ENCODE measurements at regions not wholly inside any gene's neighbourhood (a gene's known extent, or its start where the extent isn't known, plus 50 kb on each side); places are given as distances from the start of the nearest gene placed in this dataset.

DNA sequence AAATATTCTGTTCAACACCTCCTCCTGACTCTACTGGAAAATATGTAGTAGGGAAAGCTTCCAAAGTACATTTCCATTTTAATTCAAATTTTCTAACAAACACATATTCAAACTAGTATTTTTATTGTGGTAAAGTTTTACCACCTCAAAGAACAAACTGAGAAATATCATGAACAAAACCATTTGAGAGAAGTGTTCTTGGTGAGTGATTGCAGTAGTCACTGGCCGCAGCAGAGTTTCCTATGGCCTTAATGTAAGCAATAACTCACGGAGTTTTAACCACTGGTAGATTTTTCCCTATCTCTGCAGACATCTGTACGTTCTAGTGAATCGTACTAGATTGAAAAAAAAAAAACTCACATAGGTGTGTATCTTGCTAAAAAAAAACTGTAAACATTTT is 487.0 kb upstream of the FZD8 start:
- Histone ChIP-seq H3K27ac (no peak overlapping the region), H4K20me1 (no peaks in the 10 kb centered on the region), H3K36me3 (no peaks in the 10 kb centered on the region), H3K4me1 (no peaks in the 10 kb centered on the region), H3K27me3 (no peaks in the 10 kb centered on the region), H3K4me2 (no peak overlapping the region), H3K9ac (no peak overlapping the region), H3K4me3 (no peak overlapping the region), H3K9me3 (replicated peaks in 1 of 11) (no peaks in the 10 kb centered on the region)
- TF ChIP-seq Cebpa-rat (IDR thresholded peaks at IDR 0.05): no peak

DNA sequence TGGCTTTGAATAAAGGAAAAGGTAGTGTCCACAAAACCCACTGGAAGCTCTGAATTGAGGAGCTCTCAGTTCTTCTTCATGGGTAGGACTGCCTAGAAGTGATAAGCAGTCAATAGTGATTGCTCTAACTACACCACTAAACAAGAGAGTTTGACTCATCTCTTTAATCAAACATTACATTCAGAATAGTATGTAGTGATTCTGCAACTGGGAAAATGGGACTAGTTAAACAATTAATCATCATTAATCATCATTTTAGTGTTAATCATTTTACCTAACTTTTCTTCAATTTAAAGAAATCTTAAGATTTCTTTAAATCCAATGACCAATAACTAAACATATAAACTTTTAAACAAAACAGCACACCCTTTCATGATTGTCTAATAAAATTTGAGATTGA is 484.0 kb upstream of the FZD8 start:
- H3K4me1 ChIP-seq: no peaks in the 10 kb centered on the region
- TF ChIP-seq Cebpa-rat (IDR thresholded peaks at IDR 0.05): no peak
- H3K4me2 ChIP-seq: no peak overlapping the region
- H3K9me3 ChIP-seq (replicated peaks in 1 of 11): no peaks in the 10 kb centered on the region
- H3K27ac ChIP-seq: no peak overlapping the region
- no peak overlapping the region for H3K9ac ChIP-seq
- H3K27me3 ChIP-seq: no peaks in the 10 kb centered on the region
- H3K36me3 ChIP-seq: no peaks in the 10 kb centered on the region
- no peaks in the 10 kb centered on the region for H4K20me1 ChIP-seq
- no peak overlapping the region for H3K4me3 ChIP-seq

DNA sequence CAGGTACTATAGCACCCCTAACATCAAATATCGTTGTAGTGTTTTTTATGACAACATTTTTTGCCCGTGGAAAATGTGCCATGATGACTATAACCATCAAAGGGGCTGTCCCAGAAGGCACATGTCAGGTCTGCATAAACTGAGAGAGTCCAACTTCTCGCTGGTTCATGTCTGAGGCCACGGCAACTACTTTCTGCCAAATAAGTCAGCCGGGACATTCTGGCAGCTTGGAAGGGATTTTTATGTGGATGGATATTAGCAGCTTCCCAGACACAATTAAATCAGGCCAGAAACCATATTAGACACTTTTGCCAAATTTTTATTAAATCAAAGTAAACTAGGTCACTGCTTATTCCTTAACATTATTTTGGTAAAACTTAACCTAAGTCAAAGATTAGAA is 477.4 kb upstream of the FZD8 start:
- Histone ChIP-seq H3K4me1 (no peaks in the 10 kb centered on the region), H4K20me1 (no peaks in the 10 kb centered on the region), H3K36me3 (no peaks in the 10 kb centered on the region), H3K27me3 (no peaks in the 10 kb centered on the region), H3K9ac (no peak overlapping the region), H3K27ac (no peak overlapping the region), H3K9me3 (replicated peaks in 1 of 11) (no peaks in the 10 kb centered on the region), H3K4me3 (no peak overlapping the region), H3K4me2 (no peak overlapping the region)
- no peak for TF ChIP-seq Cebpa-rat (IDR thresholded peaks at IDR 0.05)

DNA sequence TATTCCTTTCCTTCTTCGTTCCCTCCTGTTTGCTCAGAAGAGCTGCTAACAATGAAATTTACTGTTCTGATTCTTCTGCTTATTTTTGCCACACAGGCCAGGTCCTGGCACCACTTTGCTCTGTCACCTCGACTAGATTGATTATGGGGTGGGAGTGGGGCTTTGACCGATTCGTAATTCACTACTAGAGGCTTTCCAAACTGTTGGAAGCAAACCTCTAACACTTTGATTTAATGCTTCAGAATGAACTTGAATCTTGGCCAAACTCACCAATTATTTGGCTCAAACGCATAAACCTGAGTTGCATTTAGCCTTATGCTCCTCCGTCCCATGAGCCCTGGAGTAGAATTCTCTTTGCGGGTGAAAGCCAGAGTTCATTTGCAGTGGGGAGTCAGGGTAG is 476.2 kb upstream of the FZD8 start:
- Histone ChIP-seq H3K36me3 (no peaks in the 10 kb centered on the region), H3K9ac (no peak overlapping the region), H3K4me2 (no peak overlapping the region), H3K9me3 (replicated peaks in 1 of 11) (no peaks in the 10 kb centered on the region), H3K27ac (no peak overlapping the region), H3K27me3 (no peaks in the 10 kb centered on the region), H3K4me1 (no peaks in the 10 kb centered on the region), H4K20me1 (no peaks in the 10 kb centered on the region), H3K4me3 (no peak overlapping the region)
- TF ChIP-seq Cebpa-rat (IDR thresholded peaks at IDR 0.05): no peak

DNA sequence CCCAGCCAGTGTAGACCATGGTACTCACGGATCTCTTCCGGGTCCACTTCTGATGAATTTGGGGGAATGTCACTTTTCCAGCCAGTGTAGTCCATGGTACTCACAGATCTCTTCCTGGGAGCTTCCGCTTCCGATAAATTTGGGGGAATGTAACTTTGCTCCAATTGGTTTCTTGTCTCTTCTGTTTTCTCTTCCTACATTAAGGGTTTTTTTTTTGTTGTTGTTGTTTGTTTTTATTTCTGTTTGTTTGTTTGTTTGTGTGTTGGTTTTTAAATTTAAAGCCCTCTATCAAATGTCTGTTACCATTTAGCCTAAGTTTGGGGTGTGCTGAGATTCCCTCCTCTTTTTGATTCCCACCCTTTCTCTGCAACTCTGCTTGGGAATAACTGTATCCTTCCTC is 475.8 kb upstream of the FZD8 start:
- H3K4me3 ChIP-seq: no peak overlapping the region
- H3K4me2 ChIP-seq: no peak overlapping the region
- no peak overlapping the region for H3K9ac ChIP-seq
- no peaks in the 10 kb centered on the region for H3K27me3 ChIP-seq
- no peak overlapping the region for H3K27ac ChIP-seq
- H4K20me1 ChIP-seq: no peaks in the 10 kb centered on the region
- no peaks in the 10 kb centered on the region for H3K9me3 ChIP-seq (replicated peaks in 1 of 11)
- H3K4me1 ChIP-seq: no peaks in the 10 kb centered on the region
- no peaks in the 10 kb centered on the region for H3K36me3 ChIP-seq
- no peak for TF ChIP-seq Cebpa-rat (IDR thresholded peaks at IDR 0.05)

DNA sequence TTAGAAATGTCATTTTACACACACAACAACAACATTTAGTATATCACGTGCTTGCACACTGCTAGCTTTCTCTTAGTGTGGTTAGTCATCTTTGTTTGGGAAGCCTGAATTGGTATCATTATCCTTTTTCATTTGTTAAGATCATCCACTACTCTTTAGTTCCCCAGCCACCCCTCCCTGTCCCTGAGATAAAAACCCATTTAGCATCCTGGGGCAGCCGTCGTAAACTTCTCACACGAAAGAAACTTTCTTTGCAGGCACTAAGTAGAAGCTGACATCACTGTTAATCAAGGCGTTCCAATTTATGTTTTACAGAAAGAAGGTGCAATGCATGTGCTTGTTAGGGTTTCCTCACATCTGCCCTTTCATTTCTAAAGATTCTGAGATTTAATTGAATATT is 475.1 kb upstream of the FZD8 start:
- Histone ChIP-seq H3K36me3 (no peaks in the 10 kb centered on the region), H3K4me2 (no peak overlapping the region), H4K20me1 (no peaks in the 10 kb centered on the region), H3K27me3 (no peaks in the 10 kb centered on the region), H3K9me3 (replicated peaks in 1 of 11) (no peaks in the 10 kb centered on the region), H3K27ac (no peak overlapping the region), H3K4me1 (no peaks in the 10 kb centered on the region), H3K4me3 (no peak overlapping the region), H3K9ac (no peak overlapping the region)
- no peak for TF ChIP-seq Cebpa-rat (IDR thresholded peaks at IDR 0.05)

DNA sequence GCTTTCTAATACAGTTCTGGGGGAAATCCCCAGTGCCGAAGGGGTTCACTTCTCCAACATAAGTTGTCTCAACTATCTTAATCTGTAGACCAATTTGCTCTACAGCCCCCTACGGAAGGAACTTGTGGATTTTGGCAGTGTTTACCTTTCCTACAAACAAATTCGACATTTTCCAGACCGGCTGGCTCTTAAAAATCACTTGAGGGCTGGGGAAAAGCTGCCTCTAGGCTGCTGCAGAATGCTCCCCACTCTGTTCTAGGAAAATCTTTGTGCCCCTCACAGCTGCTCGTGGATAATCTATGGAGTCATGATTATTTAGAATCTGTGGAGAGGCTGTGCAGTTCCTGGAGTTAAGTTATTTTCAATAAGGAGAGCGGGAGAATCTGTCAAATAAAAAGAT is 474.6 kb upstream of the FZD8 start:
- Histone ChIP-seq H3K27me3 (no peaks in the 10 kb centered on the region), H3K4me3 (no peak overlapping the region), H3K9ac (no peak overlapping the region)

DNA sequence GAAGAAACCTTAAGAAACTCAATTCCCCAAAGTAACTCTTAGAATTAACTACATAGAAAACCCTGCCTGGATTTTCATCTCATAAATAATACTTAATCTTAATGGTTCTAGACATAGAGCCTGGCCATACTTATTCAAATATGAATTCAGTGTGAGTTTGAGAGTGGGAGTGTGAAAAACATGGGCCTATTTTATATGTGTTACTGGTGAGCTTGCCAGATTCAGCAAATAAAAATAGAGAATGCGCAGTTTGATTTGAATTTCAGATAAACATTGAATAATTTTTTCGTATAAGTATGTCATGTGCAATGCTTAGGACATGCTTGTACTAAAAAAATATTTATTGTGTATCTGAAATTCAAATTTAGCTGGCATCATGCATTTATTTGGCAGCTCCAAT is 473.9 kb upstream of the FZD8 start:
- Histone ChIP-seq H3K27ac (no peak overlapping the region), H3K9ac (no peak overlapping the region), H3K9me3 (replicated peaks in 1 of 11) (no peaks in the 10 kb centered on the region), H3K27me3 (no peaks in the 10 kb centered on the region), H3K4me2 (no peak overlapping the region), H4K20me1 (no peaks in the 10 kb centered on the region), H3K36me3 (no peaks in the 10 kb centered on the region), H3K4me3 (no peak overlapping the region), H3K4me1 (no peaks in the 10 kb centered on the region)
- no peak for TF ChIP-seq Cebpa-rat (IDR thresholded peaks at IDR 0.05)

More for the DNA sequence above, 474.6 kb upstream of the FZD8 start:
- no peaks in the 10 kb centered on the region for H4K20me1 ChIP-seq
- no peak overlapping the region for H3K4me2 ChIP-seq
- no peak for TF ChIP-seq Cebpa-rat (IDR thresholded peaks at IDR 0.05)
- no peaks in the 10 kb centered on the region for H3K9me3 ChIP-seq (replicated peaks in 1 of 11)
- H3K4me1 ChIP-seq: no peaks in the 10 kb centered on the region
- H3K36me3 ChIP-seq: no peaks in the 10 kb centered on the region
- H3K27ac ChIP-seq: no peak overlapping the region

DNA sequence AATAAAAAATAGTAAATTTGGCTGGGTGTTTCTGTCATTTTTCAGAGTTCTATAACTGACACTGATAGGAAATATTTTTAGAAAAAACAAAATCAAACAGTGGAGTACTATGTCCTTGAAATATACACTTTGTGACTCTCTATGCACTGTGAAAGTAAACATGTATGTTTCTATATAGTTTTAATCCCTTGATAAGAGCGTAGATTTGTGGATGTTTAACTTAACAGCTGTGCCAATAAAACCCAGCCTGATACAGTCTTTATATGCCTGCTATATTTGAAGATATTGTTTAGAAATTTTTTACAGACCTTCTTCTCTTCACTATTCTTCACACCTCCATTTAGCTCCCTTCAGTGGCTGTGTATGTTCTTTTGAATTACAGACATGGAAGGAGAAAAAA is 473.3 kb upstream of the FZD8 start:
- Histone ChIP-seq H3K4me1 (no peaks in the 10 kb centered on the region), H3K4me2 (no peak overlapping the region), H3K27ac (no peak overlapping the region), H3K27me3 (no peaks in the 10 kb centered on the region), H3K4me3 (no peak overlapping the region), H3K36me3 (no peaks in the 10 kb centered on the region), H4K20me1 (no peaks in the 10 kb centered on the region), H3K9ac (no peak overlapping the region), H3K9me3 (replicated peaks in 1 of 11) (no peaks in the 10 kb centered on the region)
- no peak for TF ChIP-seq Cebpa-rat (IDR thresholded peaks at IDR 0.05)

DNA sequence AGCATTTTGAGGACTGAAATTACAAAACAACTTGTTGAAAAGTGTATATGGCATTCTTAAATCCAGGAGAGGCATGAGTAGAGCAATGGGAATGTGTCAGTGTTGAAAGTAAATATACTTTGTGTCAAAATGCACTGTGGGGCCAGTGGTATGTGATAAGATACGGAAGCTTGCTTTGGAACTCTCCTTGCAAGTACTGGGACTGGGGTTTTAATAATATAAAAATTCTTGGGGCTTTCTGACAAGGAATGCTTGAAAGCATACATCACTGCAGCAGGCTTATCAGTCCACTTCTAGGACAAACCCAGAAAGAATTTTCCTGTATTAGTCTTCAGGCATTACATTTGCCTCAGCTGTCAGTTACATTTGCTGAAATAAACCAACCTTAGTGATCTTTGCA is 472.8 kb upstream of the FZD8 start:
- H4K20me1 ChIP-seq: no peaks in the 10 kb centered on the region
- no peak for TF ChIP-seq Cebpa-rat (IDR thresholded peaks at IDR 0.05)
- no peaks in the 10 kb centered on the region for H3K27me3 ChIP-seq
- H3K9me3 ChIP-seq (replicated peaks in 1 of 11): no peaks in the 10 kb centered on the region
- H3K4me2 ChIP-seq: no peak overlapping the region
- no peak overlapping the region for H3K27ac ChIP-seq
- no peak overlapping the region for H3K4me3 ChIP-seq
- no peak overlapping the region for H3K9ac ChIP-seq
- H3K36me3 ChIP-seq: no peaks in the 10 kb centered on the region
- no peaks in the 10 kb centered on the region for H3K4me1 ChIP-seq

DNA sequence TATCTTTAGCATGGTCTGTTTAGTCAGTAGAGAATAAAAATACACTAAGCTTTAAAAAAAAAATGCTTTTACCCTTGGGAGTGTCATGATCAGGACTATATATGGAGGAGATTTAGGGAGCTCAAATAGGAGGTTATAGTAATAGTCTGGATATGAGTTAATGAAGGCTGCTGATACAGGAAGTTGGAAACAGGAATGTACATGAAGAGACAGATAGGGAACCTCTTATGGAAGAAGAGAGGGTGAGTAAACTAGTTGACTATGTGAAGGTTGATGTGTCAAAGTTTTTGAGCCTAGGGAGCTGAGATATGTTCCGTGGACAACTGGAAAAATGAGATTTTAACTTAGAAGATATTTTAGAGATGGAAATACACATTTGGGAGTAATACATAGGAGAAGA is 472.0 kb upstream of the FZD8 start:
- H3K4me3 ChIP-seq: no peak overlapping the region
- no peak overlapping the region for H3K9ac ChIP-seq
- H4K20me1 ChIP-seq: no peaks in the 10 kb centered on the region
- H3K4me2 ChIP-seq: no peak overlapping the region
- no peak for TF ChIP-seq Cebpa-rat (IDR thresholded peaks at IDR 0.05)
- H3K27ac ChIP-seq: no peak overlapping the region
- H3K36me3 ChIP-seq: no peaks in the 10 kb centered on the region
- no peaks in the 10 kb centered on the region for H3K4me1 ChIP-seq
- H3K9me3 ChIP-seq (replicated peaks in 1 of 11): no peaks in the 10 kb centered on the region
- no peaks in the 10 kb centered on the region for H3K27me3 ChIP-seq

Measured in BLaER1 treated with 17β-estradiol and CSF1 and Interleukin-3, amounts not matched to agents 10 nM and 100 nM (cell line).